HG02852 (cell line): ENCODE measurements at regions not wholly inside any gene's neighbourhood (a gene's known extent, or its start where the extent isn't known, plus 50 kb on each side); places are given as distances from the start of the nearest gene placed in this dataset.

Source experiments
- ATAC-seq: cut with Tn5 transposase; IDR thresholded peaks from one replicate; pipeline ENCODE4 v1.9.1; 2021; ENCODE audit warnings: mild to moderate bottlenecking, moderate library complexity; ENCODE audit not compliant: unreplicated experiment

DNA sequence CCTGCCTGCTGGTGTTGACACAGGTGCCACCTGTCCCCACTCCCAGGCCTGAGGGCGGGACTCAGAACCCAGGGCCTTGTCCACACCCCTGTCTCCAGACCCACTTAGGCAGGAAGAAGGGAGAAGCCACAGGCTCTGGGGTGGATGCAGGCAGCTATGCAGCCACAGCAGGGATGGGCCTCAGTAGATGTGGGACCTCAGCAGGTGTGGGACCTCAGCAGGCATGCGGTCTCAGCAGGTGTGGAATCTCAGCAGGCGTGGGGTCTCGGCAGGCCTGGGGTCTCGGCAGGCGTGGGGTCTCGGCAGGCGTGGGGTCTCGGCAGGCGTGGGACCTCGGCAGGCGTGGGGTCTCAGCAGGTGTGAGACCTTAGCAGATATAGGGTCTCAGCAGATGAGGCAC is 118.0 kb upstream of the PITRM1 start:
- no peak for ATAC-seq

DNA sequence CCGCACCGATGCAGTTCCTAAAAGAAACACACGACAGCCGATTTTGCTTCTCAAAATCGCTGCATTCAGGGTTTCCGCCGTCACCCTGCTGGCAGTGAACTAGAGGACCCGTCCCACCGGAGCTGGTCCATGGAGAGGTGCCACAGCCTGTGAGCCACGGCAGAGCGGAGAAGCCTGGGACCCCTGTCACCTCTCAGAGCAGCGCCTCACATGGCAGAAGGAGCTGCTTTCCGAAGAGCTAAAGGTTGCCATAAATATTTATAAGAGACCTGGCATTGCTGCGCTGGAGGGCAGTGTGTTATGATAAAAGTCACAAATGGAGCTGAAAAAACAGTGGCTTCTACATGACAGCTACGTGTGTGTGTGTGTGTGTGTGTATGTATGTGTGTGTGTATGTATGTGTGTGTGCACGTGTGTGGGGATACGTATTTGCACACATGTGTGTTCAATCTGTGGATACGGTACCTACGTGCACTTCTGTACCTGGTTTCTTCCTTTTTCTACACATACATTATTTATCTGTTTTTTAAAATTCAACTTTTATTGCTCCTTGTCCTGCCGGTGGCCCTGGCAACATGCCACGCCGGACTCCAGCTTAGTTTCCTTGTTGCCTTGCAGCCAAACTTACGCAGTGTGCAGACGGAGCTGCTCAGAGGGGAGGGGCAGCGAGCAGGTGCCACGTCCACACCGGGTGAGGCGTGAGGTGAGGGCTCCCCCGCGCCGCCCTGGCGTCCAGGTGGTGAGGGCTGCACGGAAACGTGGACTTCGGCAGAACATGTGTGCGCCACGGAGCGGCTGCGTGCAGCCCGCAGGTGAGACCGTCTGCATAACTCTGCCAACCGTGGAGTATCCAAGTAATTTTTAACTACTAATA is 115.2 kb upstream of the PITRM1 start:
- no peak for ATAC-seq

DNA sequence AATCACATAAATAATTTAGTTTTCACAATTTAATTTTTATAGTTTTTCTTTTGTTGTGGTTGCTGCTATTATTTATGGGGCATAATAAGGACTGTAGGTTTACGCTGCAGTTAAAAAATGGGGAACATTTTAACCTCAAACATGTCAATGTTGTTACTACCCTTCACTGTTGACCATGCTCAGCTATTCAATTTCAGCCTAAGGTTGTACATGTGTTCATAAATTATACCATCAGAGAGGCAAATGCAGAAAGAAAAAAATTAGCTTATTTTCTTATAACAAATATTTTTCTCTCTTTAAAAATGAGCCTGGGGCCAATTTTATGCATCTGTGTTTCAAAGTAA is 110.1 kb upstream of the PITRM1 start:
- no peak for ATAC-seq

DNA sequence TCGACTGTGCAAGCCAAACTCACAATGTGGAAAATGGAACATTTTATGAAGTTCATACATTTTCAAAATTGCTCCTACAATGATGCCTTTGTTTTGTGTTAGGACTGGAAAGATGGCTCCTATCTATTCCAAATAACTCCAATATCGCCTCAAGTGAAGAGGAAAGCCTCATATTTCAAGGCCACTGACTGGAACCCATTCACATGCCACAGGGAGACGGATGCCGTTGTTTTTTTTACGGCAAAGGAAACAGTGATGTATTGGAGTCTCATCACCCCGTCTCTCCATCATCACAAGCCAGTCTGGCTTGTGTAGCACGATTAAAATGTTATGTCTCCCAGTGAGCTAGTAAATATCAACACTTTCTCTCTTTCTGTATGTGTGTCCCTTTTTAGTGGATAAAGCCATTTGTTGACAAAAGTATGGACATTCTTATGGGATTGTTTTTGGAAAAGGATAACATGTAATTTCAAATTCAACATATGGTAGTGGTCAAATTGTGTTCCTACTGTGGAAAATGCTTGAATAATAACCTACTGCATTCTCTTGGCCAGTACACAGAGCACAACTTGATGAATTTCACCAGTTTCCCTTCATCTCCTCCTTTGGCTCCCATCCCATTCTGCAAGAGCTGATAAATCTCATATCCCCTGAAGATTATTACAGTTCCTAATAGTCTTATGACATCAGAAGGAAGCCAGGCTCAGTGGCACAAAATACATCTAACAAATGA is 109.5 kb upstream of the PITRM1 start:
- ATAC-seq = no peak

DNA sequence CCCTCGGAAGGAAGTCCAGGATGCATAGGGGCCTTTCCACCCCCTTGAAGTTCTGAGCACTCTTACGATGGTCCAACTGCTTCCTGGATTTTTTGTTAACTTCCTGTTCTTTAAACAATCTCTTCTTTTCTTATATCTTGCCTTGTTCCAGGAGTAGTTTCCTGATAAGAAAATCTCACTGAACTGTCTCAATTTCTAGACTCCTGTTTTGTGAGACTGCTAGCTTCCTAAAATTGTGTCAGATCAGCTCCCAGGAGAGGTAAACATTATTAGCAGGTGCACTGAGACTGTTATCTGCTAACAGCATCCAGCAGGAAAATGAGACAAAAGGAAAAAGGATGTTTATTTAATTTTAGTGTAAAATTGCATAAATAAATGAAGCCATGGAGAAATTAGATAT is 106.2 kb upstream of the PITRM1 start:
- no peak for ATAC-seq

DNA sequence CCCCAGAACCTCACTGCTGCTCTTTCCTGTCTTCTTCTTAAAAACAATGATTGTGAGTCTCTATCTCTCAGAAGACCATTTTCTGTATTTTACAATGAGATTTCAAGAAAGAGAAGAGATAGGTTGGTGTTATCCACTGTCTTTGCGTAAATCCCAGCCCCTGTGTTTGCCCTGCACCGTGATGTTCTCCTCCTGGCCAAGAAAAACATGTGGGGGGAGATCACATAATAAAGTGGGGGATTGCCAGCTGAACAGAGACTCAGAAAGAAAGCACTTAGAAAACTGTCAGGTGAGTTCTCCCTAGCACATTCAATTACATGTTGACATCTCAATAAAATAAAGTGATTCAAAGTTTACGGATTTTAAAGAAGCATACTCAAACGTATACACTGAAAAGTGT is 105.0 kb upstream of the PITRM1 start:
- no peak for ATAC-seq

DNA sequence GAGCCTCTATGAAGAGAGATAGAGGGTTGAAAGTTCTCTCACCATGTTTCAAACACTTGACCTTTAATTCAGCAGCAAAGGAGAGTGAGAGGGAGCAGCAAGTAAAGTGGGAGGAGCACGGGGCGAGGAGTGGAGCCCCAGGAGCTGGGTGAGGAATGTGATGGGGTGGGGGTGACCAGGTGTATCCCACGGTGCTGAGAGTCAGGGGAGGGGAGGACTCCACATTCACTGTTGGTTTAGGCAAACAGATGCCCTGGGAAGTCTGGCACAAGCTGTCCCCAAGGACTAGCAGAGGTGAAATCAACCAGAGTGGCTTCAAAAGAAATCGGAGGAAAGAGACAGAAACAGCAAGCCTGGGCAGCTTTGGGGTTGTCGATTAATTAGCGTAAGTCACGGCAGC is 101.8 kb upstream of the PITRM1 start:
- no peak for ATAC-seq

DNA sequence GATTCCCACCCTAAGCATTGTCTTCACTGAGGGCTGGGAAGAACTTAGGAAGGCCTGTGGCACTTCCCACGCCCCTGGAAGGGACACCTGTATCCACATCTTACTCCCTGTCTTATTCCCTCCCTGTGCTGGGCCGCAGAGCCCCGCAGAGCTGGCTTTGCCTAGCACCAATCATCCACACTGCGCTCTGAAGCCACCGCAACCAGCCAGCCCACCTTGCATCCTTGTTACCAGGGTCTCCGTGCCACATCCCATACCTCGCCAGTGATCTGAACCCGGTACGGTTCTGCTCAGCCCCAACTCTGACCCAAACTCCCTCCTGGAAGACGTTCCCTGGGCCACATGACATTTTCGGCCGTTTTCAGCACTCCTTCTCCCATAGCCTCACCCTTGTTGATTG is 101.4 kb upstream of the PITRM1 start:
- ATAC-seq = no peak

DNA sequence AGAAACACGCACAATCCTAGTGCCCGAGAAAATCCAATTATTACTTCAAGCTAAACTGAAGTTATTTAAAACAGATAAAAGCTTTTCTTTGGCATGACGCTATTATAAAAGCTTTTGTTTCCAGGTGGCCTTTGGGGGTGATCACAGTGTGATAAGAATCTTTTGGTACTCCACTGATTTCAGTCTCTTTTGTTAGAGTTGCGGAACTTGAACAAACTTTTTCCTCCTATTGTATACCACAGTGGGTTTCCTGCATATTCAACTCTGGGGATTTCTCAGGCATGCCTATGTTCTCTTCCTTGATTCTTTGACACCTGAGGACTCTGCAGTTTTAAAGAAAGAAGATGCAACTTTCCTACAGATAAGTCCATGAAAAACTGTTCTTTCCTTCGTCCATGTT is 99.7 kb upstream of the PITRM1 start:
- no peak for ATAC-seq

DNA sequence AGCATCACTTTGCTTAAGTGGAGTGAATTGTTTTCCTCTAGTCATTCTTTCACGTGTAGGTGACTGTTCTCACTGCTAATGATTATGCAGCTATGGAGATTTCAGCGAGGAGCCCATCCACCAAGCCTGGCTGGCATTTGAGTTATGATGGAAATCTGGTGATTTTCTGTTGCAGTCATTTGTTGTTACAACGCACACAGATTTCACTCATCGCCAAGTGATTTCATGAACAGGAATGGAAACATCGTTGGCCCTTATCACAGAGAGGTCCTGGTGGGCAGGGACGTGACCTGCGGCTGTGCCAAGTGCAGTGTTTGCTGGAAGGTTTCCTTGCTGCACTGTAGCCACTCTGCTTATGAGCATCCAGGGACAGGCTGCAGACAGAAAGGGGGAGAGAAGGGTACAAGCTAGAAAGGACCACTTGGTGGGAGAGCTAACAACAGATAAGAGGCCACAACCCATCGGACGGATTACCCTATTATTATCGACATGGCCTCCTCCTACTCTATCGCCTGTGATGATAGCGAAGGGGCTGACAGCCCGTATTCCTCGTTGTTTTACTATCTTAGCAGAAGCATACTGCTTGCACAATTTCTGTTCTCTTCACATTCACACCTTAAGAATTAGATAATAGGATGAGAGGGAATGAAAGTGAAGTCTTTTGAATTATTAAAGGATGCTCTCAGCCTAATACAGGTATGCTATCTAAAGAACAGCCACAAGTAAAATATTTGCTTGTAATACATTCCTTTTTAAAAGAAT is 99.0 kb upstream of the PITRM1 start:
- ATAC-seq = no peak

DNA sequence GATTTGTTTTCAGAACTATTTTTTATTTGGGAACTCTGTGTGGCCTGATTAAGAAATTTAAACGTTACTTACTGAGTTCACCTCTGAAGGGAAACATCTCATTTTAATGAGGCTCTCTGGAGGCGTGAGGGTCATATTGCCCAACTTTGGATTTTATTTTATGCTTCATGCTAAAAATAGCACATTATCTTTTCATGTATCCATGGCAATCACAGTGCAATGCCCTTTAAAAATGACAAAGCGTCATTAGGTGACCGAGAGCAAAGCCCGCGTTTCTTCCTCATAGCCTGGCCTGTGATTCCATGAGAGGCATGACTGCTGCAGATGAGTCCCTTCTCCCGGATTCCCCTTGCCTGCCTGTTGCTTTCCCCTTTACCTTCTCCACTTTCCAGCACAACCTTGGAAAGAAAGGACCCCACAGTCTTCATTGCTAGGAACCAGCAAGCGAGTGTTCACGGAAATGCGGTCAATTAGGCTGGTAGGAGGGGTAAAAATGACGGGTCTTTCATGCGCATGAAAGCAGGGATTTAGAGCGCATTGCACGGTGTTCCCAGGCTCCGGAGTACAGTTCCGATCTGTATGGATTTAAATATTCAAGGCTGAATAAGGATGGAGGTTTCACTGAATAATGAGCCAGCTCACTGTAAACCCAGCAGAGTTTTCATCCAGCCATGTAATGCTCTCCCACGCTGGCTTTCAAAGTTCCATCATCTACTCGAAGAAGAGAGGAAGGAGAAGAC is 98.2 kb upstream of the PITRM1 start:
- ATAC-seq = no peak

DNA sequence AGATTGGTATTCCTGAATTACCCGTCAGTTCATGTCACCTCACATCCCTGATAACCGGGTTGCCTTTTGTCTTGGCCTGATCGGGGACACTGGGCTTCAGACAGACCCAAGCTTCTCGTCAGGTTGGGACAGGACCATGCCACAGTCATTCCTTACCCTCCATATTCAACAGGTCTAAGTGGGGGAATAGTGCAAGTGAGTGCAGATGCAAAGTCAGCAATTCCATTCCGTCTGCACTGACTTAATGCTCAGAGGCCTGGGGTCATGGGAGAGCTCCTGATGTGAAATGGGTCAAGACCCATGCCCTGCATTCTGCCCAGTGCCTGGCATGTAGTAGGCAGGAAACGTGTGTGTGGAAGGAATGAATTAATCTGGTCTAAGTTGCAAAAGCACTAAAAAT is 95.4 kb upstream of the PITRM1 start:
- no peak for ATAC-seq

DNA sequence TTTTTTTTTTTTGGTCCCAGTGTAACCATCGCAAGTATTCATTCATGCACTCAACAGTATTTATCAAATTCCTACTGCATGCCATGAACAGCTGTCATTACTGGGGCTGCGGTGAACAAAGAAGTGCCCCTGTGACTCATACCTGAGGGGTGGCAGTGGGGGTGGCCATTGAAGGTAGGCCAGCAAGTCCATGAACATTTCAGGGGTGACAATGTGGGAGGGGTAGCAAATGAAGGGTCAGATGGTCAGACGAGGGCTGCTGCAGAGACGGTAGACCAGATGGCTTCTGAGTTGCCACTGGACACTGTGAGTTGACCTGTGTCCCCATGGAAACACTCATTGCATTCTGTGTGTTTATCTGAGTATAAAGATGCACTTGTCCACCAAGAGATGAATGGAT is 92.5 kb upstream of the PITRM1 start:
- ATAC-seq = no peak

DNA sequence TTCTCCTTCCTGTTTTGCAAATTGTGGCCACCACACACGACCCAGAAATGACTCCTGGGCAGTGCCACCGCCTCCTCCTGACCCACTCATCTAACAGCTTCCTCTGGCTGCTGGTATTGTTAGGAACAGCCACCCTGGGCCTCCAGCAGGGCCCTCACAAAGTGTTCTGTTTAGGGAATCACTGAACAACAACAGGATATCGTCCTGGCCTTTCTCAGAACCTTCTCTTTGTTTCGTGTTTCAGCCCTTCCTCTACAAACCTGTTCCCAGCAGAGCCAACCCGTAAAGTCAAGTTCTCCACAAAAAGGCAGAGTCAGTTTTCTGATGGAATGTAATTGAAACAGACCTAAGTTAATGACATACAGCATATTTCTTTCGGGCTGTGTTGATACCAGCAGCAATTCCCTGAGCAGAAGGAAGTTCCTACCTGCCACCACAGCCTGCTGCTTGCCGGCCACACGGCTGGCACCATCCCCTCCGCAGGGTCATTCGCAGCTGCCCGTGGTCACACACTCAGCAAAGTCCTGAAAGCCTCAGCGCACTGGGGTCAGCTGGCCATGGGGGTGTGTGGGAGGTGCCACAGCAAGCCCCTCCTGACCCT is 91.7 kb upstream of the PITRM1 start:
- ATAC-seq = no peak

DNA sequence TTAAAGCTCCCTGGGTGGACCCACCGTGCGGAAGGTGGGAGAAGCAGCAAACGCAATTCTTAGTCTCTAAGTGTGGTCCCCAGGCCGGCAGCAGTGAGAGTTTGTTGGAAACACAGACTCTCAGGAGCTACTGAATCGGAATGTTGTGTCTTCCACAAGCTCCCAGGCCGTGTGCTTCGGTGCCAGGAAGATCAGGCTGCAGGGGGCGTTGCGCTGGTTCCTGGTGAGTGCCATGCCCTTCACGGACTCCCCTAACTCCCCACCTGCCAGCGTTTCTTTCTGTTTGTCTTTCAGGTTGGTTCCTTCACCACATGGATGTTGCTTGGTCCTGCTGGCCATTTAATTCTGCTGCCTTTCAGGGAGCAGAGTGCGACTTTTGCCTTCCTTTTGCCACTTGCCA is 91.2 kb upstream of the PITRM1 start:
- ATAC-seq = no peak

DNA sequence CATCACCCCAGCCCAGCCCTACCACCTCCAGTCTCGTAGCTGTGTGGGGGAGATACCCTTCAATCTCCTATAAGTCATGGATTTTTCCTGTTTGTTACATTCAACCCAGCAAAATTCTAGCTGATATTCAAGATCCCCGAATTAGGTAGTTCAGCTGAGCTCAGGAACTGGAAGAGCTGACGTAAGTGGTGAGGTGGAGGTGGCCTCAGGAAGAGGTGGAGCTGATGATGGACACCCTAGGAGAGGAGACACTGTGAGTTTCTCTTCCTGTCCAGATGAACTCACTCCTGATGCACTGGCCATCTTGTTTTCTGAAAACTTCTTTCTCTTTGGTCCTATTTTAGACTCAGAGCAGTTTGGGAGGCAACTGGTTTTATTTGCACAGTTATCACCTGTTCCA is 90.5 kb upstream of the PITRM1 start:
- ATAC-seq = no peak

DNA sequence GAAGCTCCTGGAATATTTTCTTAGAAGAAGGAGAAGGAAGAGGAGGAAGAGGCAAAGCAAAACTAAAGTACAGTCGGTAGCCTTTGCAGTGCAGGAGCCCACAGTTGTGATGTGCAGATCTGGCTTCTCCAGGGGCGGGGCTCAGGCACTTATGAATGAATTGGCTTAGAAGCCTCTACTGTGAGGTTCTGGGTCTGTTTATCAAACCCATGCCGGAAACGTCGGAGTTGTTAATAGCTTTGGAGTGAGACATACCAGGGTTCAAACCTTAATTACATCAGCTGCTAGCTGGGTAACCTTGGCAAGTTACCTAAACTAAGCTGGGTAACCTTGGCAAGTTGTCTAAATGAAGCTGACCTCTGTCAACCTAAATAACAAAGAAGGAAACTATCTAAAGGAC is 89.3 kb upstream of the PITRM1 start:
- ATAC-seq = no peak

DNA sequence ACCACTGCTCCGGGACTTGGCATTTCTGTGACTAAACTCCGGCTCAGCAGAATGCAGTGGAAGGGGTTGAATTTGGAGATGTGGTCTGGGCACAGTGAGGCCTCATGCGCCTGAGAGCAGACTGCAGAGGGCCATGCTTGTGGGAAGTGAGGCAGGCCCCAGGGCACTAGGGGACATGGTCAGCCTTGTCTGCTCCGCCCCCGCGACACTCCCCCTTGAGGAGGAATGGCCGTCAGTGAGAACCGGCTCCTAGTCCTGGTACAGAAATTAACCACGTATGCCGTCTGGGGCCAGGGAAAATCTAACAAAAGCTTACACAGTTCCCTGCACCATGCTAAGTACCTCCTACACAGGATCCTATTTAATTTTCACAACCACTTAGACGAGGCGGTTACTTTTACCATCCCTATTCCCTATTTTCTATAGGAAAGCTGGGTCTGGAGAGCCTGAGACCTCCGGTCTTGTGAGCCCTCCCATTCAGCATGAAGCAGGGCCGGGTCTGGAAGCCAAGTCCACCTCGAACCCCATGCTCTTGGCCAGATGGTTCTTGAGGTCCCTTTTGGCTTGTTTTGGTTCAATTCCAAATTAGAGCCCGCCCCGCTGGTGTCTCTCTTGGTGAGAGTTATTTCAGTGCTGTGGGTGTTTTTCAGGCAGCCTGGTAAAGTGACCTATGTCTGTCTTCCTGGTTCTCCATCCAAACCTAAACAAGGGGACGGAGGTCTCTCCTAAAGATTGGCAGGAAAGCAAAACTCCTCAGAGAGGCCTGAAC is 87.7 kb upstream of the PITRM1 start:
- ATAC-seq = no peak

DNA sequence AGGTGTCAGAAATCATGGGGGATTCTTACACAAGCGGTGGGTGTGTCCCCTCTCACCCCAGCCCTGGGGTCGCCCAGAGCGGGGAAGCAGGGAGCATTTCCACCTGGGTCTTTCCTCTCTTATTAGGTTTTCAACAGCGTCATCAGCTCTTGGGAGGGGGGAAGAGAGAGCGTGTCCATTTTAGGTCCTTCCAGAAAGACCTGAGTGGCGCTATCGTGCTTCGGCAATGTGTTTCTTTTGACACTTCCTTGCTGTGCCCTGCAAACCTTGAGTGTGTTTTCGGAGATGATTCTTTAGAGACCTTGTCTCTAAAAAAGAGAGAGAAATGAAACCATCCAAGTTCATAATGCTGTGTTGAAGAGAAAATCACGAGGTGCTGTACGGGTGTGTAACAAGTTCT is 86.9 kb upstream of the PITRM1 start:
- ATAC-seq = no peak

DNA sequence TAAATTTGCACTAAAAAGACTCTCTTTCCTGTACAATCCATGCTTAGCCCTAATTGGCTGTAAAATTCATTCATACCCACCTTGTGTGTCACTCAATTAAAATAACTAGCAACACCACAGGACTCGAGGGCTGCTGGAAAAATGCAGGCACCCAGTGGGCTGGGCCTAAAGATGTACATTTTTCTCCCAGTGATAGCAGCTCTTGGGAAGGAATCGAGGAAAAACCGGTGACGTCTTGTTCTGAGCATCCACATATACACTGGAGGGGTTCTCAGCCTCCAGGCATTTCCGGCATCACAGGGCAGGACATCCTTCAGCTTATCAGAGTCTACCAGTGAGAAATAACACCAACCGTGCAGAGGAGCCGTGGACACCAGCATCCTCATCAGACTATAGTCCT is 85.8 kb upstream of the PITRM1 start:
- no peak for ATAC-seq
